ENCODE measurements at regions not wholly inside any gene's neighbourhood (a gene's known extent, or its start where the extent isn't known, plus 50 kb on each side); places are given as distances from the start of the nearest gene placed in this dataset.

DNA sequence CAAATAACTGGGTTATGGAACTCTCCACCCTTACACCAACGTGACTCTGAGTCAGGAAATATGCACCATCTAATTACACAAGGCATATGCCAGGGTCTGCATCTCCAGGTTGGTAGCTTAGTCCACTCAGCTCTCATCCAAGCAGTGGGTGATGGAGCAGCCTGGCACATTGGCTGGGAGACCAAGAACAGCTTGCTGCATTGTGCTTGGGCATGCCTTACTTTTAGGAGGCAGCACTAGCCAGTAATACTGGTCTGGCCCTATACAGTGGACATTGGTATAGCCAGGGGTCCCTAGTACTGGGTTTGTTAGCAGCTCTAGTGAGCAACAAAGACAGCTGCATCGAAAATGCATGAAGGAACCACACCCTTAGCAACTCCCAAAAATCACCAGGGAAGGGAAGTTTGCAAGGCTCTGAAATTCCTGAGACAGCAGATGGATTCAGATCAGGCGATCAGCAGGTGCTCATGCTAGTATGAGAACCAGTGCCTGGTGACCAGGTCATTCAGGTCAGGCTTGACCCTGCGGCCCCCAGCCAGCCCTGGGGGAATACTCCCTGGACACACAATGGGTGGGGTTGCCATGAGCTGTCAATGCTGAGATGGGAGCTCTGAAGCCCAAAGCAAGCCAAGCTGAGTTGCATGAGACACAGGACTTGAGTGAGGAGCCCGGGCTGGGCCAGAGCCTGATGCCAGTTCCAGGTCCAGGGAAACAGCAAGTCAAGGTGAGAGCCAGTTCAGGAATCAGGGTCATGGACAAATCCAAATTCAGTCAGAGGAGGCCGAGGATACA lies 217.9 kb upstream of the ZMIZ1 start:
- no peak for DNase-seq

GRCh38 chr10:78851647-78852046 lies 217.1 kb upstream of the ZMIZ1 start:
- DNase-seq: no peak

- DNase-seq: no peak
These were observed 216.1 kb upstream of the ZMIZ1 start for GRCh38 chr10:78852466-78853240.

DNA sequence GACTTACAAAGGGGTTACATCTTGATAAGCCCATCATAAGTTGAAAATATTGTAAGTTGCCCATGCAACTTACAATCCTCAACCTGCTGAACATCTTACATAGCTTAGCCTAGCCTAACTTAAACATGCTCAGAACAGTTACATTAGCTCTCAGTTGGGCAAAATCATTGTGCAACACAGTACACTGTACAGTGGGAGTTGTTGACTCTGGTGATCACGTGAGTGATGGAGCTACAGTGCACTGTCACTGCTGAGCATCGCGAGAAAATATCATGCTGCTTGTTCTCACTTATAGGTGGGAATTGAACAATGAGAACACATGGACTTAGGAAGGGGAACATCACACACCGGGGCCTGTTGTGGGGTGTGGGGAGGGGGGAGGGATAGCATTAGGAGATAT lies 214.9 kb upstream of the ZMIZ1 start:
- no peak for DNase-seq

DNA sequence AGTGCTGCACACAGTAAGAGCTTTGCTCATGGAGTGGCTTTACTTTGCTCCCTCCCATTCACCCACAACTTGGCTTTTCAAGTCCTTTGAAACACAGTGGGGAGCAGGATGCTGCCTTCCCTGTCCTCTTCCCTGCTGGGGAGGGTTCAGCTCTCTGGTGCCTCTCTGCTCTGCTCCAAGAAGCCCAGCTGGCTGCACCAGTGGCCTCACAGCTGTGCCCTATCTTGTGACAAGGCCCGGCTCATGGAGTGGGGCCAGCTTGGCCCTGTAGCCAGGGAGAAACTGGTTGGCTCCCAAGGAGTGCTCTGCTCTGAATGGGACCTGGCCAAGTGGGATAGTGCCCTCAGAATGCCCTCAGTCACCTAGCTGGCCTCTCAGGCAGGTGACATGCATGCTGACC lies 212.3 kb upstream of the ZMIZ1 start:
- DNase-seq: no peak

DNA sequence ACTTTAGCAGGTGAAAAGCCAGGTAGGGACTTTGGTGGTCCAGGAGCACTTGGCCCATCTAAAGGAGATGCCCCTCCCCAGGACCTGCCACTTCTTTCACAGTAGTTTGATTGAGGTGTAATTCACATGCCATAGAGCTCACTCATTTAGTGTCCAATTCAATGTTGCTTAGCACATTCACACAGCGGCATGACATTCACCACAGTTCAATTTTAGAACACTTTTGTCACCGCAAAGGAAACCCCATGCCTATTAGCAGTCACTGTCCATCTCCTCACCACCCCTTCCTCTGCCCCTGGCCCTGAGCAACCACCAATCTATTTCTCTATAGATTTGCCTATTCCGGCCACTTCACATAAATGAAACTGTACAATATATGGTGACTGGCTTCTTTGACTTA lies 211.6 kb upstream of the ZMIZ1 start:
- DNase-seq: no peak

- no peak for DNase-seq
These were observed 209.5 kb upstream of the ZMIZ1 start for GRCh38 chr10:78859266-78859665.

DNA sequence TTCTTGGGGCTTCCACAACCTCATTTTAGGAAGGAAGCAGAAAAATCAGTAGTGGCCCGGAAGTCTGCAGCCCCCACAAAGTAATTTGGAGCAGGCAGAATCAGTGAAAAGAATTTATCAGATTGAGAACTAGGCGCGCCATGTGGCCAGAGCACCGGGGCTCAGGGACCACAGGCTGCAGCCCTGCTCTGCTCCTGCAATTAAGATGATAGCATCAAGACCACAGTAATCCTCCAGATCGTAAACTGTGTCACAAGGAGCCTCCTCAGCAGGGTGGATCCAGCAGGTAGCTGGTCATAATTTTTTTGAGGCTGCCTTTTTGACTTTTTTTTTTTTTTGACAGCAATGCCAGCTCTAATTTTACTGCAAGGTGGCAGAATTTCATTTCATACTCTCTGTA lies 209.0 kb upstream of the ZMIZ1 start:
- no peak for DNase-seq

GRCh38 chr10:78860260-78860914 lies 208.4 kb upstream of the ZMIZ1 start:
- DNase-seq: no peak

DNA sequence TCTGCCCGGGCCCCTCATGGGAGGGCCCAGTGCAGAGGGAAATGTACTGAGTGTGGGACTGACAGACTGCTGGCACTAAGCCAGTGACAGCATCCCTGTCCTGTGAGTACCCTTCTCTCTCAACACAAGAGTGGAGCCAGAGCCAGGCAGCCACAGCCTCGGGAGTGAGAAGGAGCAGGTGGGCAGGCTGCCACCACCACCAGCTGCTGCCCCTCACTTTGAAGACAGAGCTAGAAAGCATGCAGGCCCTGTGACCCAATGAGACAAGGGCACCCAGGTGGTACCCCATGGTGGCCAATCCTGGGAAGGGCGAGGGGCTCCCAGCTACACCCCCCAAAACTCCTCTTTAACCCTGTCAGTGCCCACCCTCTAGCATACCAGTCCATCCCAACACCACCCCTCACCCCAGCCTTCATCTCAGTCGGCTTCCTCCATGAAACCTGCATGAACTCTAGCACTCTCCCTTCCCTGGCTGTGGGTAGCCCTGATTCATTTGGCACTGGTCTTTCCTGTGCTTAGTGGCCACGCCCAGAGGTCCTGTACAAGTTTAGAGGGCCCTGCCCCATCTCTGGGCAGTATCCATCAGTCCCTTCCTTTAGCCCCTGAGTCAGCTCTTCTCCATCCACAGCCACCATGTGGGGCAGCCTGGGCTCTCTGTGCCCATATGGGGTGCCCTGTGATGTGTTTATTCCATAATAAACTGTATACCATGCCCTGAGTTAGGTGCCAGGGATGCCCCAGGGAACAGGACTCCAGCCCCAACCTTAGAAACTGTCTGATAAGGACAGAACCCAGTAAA lies 207.0 kb upstream of the ZMIZ1 start:
- DNase-seq: peak; percentile 69

GRCh38 chr10:78862328-78862640 lies 206.5 kb upstream of the ZMIZ1 start:
- DNase-seq: no peak

DNA sequence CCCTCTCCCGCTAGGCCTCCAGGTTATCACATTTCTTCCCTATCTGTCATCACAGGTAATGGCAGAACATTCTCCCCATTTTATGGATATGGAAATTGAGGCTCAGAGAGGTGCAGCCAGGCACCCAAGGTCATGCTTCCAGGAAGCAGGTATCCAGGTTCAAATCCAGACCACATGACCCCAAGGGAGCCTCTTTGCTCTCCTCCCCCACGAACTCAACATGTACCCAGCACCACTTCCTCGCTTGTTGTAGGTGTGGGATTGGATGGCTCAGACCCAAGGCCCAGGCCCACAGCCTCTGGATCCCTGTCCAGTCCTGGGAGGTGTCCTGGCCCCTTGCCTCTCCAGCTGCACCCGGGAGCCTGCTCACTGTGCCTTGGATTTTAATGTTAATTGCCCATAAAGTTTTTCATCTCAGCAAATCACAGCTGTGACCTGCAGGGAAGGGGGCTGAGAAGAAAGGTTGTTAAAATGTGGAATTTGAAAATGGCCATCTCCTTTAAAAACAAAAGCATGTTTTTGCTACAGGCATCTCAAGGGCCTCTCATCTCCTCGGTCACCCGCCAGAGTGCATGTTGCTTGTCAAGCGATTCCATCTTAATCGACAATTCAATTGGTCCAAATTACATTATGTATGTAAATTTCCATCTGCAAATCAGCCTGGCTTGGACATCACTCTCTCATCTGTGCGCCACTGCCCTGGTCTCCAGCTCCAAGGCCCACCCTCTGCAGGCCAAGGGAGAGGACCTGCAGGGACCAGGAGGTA lies 205.4 kb upstream of the ZMIZ1 start:
- no peak for DNase-seq

GRCh38 chr10:78863906-78864239 lies 204.9 kb upstream of the ZMIZ1 start:
- DNase-seq: no peak

GRCh38 chr10:78864761-78865537 lies 203.8 kb upstream of the ZMIZ1 start:
- no peak for DNase-seq

DNA sequence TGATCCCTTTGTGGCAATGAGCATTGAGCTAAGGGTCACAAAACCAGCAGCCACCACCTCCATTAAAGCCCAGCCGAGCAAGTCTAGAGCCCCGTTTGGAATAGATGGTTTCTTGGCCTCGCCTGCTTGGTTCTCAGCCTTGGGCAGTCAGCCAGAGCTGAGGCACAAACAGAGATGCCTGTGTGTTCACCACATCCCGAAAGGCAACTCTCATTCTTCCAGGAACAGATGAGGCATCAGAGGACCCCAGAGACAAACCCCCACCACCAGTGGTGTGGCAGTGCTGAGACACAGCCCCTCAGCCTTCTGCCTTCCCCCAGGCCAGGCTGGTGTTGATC lies 203.3 kb upstream of the ZMIZ1 start:
- no peak for DNase-seq

- DNase-seq: no peak
These were observed 202.6 kb upstream of the ZMIZ1 start for GRCh38 chr10:78865931-78866717.

DNA sequence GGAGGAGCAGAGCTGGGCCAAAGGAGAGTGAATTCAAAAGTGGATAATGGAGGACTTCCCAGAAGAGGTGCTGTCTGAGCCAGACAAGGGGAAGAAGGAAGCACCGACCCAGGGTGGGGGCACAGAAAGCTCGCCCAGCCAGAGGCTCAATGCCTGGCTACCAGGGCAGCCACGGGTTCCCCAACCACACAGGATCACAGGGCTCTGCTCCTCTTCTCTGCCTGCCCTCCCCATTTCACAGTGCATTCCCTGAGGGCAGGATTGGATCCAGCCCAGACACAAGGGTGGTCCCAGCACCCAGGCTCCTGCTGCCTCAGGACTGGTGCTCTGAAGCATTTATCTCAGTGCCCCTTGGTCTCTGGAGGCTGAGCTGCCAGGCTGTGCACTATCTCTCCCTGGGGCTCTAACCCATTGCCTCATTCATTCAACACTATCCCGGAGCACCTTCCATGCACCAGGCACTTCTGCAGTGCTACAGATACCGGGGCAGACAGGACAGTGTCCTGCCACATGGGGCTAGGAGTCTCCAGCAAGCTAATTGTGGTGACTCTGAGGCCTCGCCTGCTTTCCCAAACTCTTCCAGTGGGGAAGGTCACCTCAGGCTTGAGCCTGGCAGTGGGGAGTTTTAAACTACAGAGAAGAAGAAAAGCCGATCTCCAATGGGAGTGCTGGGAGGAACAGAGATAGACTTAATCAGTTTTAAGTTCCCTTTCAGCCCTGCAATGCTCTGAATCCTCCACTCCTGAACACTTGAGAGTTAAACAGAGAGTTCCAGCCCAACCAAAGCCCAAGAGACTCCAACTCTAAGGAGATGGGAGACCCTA lies 201.8 kb upstream of the ZMIZ1 start:
- DNase-seq: no peak

DNA sequence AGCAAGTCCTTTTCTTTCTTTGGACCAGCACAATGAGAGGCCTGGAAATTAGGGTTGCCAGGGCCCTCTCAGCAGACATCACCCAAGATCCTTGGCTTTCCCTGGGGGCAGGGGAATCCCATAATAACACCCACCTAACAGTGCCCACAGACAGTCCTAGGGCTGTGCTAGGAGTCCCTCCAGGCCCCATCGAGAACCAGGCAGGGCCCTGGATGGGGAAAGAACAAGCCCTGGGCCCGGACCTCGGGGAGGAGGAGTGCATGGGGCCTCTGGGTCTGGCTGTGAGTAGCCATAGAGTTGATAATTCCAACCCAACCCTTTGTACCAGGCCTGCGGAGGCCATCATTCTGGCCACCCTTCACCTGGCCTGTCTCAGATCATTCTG lies 201.2 kb upstream of the ZMIZ1 start:
- no peak for DNase-seq

GRCh38 chr10:78868048-78868447 lies 200.7 kb upstream of the ZMIZ1 start:
- DNase-seq: no peak

- DNase-seq: no peak
These were observed 200.3 kb upstream of the ZMIZ1 start for GRCh38 chr10:78868456-78868855.
